Breast epithelium (tissue), 4 donors: ENCODE measurements at regions not wholly inside any gene's neighbourhood (a gene's known extent, or its start where the extent isn't known, plus 50 kb on each side); places are given as distances from the start of the nearest gene placed in this dataset.

ENCODE experiments used
- DNase-seq, 2 donors: peaks; one replicate each; pipeline ENCODE4 v3.0.0-alpha.2; 2019; ENCODE audit warnings: low spot score in 2 of 2
- H3K27ac ChIP-seq, 2 donors: fragments of 200-600 bp; sonication (generic) in 1 of 2; one replicate each; pipeline ENCODE4 v1.5.1; 2016 to 2019; ENCODE audit warnings: mild to moderate bottlenecking in 1 of 2
- H3K27me3 ChIP-seq, 2 donors: fragments of 200-600 bp; sonication (generic) in 1 of 2; one replicate each; pipeline versions ENCODE4 v1.5.1 to v1.6.0; 2017 to 2019; ENCODE audit warnings: control low read depth in 1 of 2, mild to moderate bottlenecking in 1 of 2
- H3K36me3 ChIP-seq: fragments of 200-600 bp; one replicate; pipeline ENCODE4 v1.5.1; 2019
- H3K4me1 ChIP-seq, 2 donors: fragments of 200-600 bp; sonication (generic); one replicate each; pipeline ENCODE4 v1.5.1; 2016 to 2019; ENCODE audit warnings: control low read depth in 1 of 2
- H3K4me3 ChIP-seq, 3 donors: fragments of 200-600 bp; sonication (generic); 1 replicate in 2 of 3; 2 replicates in 1 of 3; pipeline ENCODE4 v1.5.1; 2016 to 2019; ENCODE audit warnings: mild to moderate bottlenecking in 3 of 3, moderate library complexity in 2 of 3
- H3K9me3 ChIP-seq, 2 donors: fragments of 200-600 bp; sonication (generic) in 1 of 2; one replicate each; pipeline ENCODE4 v1.5.1; 2016 to 2019; ENCODE audit warnings: control low read depth in 1 of 2
- CTCF ChIP-seq, 3 donors: fragments of 450-650 bp; IDR thresholded peaks; one replicate each; pipeline ENCODE4 v1.5.1; 2016 to 2017; ENCODE audit warnings: antibody characterized with exemption in 3 of 3, mild to moderate bottlenecking in 3 of 3, moderate library complexity in 3 of 3
- POLR2A ChIP-seq: fragments of 450-650 bp; IDR thresholded peaks from one replicate; pipeline ENCODE4 v1.6.1; 2016; ENCODE audit warnings: antibody characterized with exemption, mild to moderate bottlenecking, moderate library complexity
- POLR2AphosphoS5 ChIP-seq, 3 donors: sonication (generic); formaldehyde crosslinking; IDR thresholded peaks; one replicate each; pipeline ENCODE4 v1.6.1; 2017; ENCODE audit warnings: antibody characterized with exemption in 3 of 3
- intact Hi-C: fragments of 100-400 bp; cut with DNase I; formaldehyde crosslinking; loops from one replicate; pipeline ENCODE4 v1.15.1; 2023; ENCODE audit warnings: low total_unique reads

GRCh38 chr2:176843208-176843607, 369.4 kb upstream of the HNRNPA3 start:
- Histone ChIP-seq H3K9me3 (no peaks in the 10 kb centered on the region), H3K27ac (no peak overlapping the region), H3K36me3 (no peaks in the 10 kb centered on the region), H3K27me3 (no peaks in the 10 kb centered on the region), H3K4me1 (no peaks in the 10 kb centered on the region), H3K4me3 (no peak overlapping the region)
- DNase-seq = no peak
- TF ChIP-seq POLR2AphosphoS5 (IDR thresholded peaks at IDR 0.05) (no peak), POLR2A (no peak), CTCF (IDR thresholded peaks at IDR 0.05) (no peak)
- intact Hi-C loops = no loop called here

GRCh38 chr2:176844461-176844860, 368.1 kb upstream of the HNRNPA3 start:
- H3K36me3 ChIP-seq = no peaks in the 10 kb centered on the region
- DNase-seq = no peak
- H3K9me3 ChIP-seq = no peaks in the 10 kb centered on the region
- H3K27me3 ChIP-seq = no peaks in the 10 kb centered on the region
- TF ChIP-seq POLR2AphosphoS5 (IDR thresholded peaks at IDR 0.05) = no peak
- TF ChIP-seq CTCF (IDR thresholded peaks at IDR 0.05) = no peak
- TF ChIP-seq POLR2A = no peak
- no peaks in the 10 kb centered on the region for H3K4me1 ChIP-seq
- no peak overlapping the region for H3K4me3 ChIP-seq
- intact Hi-C loops = no loop called here
- H3K27ac ChIP-seq = no peak overlapping the region

- no peak for DNase-seq
- Histone ChIP-seq H3K9me3 (no peaks in the 10 kb centered on the region), H3K36me3 (no peaks in the 10 kb centered on the region), H3K27ac (no peak overlapping the region), H3K4me1 (no peaks in the 10 kb centered on the region), H3K4me3 (no peak overlapping the region), H3K27me3 (no peaks in the 10 kb centered on the region)
- TF ChIP-seq POLR2AphosphoS5 (IDR thresholded peaks at IDR 0.05) (no peak), POLR2A (no peak), CTCF (IDR thresholded peaks at IDR 0.05) (no peak)
- intact Hi-C loops = no loop called here
Observed at GRCh38 chr2:176845718-176846117, 366.9 kb upstream of the HNRNPA3 start.

GRCh38 chr2:176847575-176847974, 365.0 kb upstream of the HNRNPA3 start:
- DNase-seq = no peak
- Histone ChIP-seq H3K9me3 (no peaks in the 10 kb centered on the region), H3K36me3 (no peaks in the 10 kb centered on the region), H3K4me1 (no peaks in the 10 kb centered on the region), H3K27me3 (no peaks in the 10 kb centered on the region), H3K4me3 (no peak overlapping the region), H3K27ac (no peak overlapping the region)
- intact Hi-C loops = no loop called here
- TF ChIP-seq POLR2AphosphoS5 (IDR thresholded peaks at IDR 0.05) = no peak
- no peak for TF ChIP-seq POLR2A
- TF ChIP-seq CTCF (IDR thresholded peaks at IDR 0.05) = no peak

GRCh38 chr2:176848844-176849243, 363.8 kb upstream of the HNRNPA3 start:
- TF ChIP-seq CTCF (IDR thresholded peaks at IDR 0.05) (no peak), POLR2AphosphoS5 (IDR thresholded peaks at IDR 0.05) (no peak), POLR2A (no peak)
- H3K27me3 ChIP-seq = no peaks in the 10 kb centered on the region
- H3K27ac ChIP-seq = no peak overlapping the region
- intact Hi-C loops = no loop called here
- H3K9me3 ChIP-seq = no peaks in the 10 kb centered on the region
- H3K36me3 ChIP-seq = no peaks in the 10 kb centered on the region
- no peak for DNase-seq
- no peaks in the 10 kb centered on the region for H3K4me1 ChIP-seq
- H3K4me3 ChIP-seq = no peak overlapping the region
